HG03060 (cell line): ENCODE measurements at regions not wholly inside any gene's neighbourhood (a gene's known extent, or its start where the extent isn't known, plus 50 kb on each side); places are given as distances from the start of the nearest gene placed in this dataset.

Source experiments
- ATAC-seq: cut with Tn5 transposase; IDR thresholded peaks from one replicate; pipeline ENCODE4 v1.9.1; 2021; ENCODE audit warnings: low read depth, moderate number of reproducible peaks; ENCODE audit not compliant: unreplicated experiment

DNA sequence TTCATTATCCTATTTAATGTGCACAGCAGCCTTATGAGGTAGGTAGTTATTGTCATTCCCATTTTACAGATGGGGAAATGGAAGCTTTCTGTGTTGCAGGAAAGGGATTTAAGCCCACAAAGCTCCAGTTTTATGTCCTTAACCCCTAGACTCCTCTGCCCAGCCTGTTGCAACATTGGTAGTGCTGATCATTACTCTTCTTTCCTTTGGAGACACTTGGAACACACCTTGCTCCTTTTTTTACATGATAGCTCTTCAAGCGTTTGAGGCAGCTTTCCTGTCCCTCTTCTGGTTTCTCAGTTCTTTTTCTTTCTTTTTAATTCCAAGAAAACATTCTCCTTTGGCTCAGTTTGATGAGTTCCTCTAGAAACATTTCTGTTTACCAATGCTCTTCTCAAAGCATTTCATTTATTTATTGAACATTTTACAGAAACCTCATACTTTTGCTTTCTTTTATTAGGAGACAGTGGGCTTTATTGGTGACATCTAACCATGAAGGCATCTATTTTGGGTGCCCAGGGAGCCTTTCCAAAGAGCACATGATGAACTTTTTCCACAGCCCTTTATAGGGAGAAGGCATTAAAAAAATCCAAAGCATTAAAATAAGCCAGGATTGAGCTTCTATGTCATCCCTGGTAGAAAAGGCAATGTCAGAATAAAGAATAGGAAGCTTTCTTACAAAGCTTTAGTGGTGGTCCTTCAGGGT is 218.0 kb downstream of the TMEM38B start:
- ATAC-seq = no peak

GRCh38 chr9:105912863-105913516 is 218.6 kb downstream of the TMEM38B start:
- ATAC-seq = no peak

- ATAC-seq = no peak
Measured at GRCh38 chr9:105921057-105921726, 226.9 kb downstream of the TMEM38B start.

- no peak for ATAC-seq
Measured at GRCh38 chr9:105928416-105928815, 234.1 kb downstream of the TMEM38B start.

- ATAC-seq = no peak
Measured at GRCh38 chr9:105930011-105930627, 235.8 kb downstream of the TMEM38B start.

DNA sequence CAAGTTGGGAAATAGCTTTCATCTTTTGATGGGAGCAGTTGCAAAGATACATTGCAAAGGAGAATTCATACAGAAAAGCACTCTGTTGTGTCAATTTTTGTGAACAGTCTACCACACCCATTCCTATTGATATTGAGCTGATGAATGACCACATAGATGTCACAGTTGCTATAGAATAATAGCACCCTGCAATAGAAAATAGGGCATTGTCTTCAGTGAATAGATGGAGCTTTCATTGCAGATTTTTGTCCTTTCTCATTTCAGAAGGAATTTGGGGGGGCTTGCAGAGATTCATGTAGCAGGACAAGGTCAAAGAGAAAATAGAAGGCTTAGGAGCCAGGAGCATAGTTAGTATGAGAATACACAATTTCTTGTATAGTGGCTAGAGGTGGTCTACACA is 237.9 kb downstream of the TMEM38B start:
- no peak for ATAC-seq

DNA sequence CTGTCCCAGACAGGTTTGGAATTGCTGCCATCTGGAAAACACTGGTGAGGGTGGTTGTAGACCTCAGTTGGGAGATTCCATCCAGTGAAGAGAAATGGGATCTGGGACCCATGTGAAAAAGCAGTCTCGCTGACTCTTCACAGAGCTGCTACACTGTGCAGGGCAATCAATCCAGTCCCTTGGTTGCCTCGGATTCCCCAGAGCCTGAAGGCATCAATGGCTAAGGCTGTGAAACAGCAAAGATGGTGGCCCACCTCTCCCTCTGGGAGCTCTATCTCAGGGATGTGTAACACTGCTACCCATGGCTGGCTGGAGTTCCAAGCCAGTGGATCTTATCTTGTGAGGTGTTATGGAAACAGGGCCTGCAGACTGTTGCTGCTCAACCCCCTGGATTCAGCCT is 256.1 kb downstream of the TMEM38B start:
- ATAC-seq = no peak

DNA sequence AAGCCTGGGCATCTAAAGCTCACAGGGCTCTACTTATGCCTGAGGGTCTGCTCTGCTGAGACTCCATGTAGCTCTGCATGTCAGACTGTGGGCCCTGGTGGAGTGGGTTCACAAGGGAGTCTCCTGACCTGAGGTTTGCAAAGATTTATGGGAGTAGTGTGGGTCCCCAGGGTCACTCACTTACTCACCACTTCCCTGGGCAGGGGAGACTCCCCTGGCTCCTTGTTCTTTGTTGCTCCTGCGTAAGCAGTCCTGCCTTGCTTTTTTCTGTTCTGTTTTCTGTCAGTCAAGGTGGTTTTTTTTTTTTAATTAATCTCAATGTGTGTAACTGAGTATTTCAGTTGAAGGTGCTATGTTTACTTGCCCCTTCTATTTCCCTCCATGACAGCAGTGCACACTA is 256.6 kb downstream of the TMEM38B start:
- ATAC-seq = no peak

GRCh38 chr9:105954517-105954916 is 260.2 kb downstream of the TMEM38B start:
- no peak for ATAC-seq

DNA sequence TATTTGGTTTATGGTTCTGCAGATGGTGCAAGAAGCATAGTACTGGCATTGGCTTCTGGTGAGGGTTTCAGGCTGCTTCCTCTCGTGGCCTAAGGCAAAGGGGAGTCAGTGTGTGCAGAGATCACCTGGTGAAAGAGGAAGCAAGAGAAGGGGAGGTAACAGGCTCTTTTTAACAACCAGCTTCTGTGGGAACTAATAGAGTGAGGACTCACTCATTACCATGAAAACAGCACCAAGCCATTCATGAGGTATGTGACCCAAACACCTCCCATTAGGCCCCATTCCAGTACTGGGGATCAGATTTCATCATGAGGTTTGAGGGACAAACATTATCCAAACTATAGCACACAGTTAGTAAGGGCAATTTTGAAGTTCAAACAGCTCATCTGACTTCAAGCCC is 263.5 kb downstream of the TMEM38B start:
- ATAC-seq = no peak

DNA sequence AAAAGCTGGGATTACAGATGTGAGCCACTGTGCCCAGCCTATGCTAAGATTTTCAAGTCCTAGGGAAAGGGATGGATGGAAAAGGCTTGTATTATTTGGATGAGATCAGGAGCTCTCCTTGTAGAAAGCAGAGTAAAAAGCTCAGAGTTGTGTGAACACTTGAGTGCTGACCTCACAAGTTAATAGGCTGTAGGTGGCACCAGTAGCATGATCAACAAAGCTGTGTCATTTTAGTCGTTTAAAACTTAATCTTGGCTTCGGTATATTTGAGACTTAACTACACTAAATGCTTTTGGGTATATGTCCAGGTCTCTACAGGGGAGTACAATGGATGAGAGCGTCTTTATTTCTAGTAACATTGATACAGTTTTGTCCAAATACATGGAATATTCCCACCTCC is 264.2 kb downstream of the TMEM38B start:
- ATAC-seq = no peak

DNA sequence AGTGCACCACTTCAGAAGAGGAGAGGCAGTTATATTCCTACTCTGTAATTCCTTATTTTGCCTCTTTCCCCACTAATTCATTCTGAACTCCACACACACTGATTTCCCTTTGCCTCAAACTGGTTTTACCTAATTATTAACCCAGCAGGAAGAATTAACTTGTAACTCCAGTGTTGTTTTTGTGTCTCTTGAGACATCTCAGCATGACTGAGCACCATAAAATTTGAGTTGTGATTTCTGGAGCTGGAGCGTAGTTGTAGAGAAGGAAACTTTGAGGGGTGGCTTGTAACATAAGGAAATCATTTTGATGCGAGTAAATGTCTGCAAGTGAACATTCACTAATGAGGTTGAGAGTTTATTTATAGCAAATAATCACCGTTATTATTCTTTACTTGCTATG is 265.2 kb downstream of the TMEM38B start:
- ATAC-seq = no peak

DNA sequence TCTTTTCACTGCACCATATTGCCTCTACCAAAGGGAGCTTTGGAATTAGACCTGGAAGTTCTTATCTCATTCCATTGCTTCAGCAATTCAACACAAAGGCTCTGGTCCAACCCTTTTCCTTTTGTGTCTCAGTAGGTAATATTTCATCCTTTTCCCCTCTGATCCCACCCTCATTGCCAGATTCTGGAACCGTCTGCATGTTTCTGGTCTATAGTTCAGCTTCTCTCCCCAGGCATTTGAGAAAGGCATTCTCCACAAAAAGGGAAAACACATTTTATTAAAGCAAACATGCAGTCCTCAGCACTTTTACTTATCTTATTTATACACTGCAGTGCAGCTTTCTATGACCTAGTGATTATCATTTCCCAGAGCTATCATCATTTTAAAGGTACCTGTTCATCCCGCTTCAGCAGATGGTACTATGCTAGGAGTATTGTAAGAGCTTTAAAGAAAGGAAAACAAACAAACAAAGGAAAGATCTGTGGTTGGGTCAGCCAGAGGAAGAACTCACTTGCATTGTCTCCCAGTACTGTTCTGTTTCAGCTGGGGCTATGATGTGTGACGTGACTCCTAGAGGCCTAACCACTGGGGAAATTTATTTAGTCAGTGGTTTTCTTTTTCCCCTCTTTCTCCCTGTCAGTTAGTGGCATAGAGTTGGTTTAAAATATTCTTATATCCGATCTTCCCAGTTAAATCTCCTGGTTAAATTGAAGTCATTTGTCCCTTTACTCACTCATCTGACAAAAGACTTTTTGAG is 269.2 kb downstream of the TMEM38B start:
- no peak for ATAC-seq

- no peak for ATAC-seq
Measured at GRCh38 chr9:105964156-105964555, 269.8 kb downstream of the TMEM38B start.

DNA sequence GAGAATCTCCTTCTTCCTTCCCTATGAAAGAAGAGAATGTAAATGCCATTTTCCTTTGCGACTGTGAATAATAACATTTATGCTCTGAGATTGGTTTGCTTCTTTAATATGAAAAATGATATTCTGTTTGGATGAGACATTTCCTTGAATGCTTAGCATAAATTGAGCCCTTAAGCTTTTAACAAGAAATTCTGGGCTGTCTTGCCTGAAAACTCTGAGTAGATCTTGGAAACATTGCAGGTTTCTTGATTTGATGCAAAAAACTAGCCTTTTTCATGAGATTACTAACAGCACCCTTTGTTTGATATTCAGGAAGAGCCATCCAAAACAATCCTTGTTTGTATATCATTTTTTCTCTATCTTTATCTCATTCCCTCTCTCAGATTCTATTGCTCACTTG is 272.5 kb downstream of the TMEM38B start:
- no peak for ATAC-seq

- no peak for ATAC-seq
Measured at GRCh38 chr9:105967248-105967647, 272.9 kb downstream of the TMEM38B start.

GRCh38 chr9:105967797-105968196 is 273.5 kb downstream of the TMEM38B start:
- no peak for ATAC-seq

DNA sequence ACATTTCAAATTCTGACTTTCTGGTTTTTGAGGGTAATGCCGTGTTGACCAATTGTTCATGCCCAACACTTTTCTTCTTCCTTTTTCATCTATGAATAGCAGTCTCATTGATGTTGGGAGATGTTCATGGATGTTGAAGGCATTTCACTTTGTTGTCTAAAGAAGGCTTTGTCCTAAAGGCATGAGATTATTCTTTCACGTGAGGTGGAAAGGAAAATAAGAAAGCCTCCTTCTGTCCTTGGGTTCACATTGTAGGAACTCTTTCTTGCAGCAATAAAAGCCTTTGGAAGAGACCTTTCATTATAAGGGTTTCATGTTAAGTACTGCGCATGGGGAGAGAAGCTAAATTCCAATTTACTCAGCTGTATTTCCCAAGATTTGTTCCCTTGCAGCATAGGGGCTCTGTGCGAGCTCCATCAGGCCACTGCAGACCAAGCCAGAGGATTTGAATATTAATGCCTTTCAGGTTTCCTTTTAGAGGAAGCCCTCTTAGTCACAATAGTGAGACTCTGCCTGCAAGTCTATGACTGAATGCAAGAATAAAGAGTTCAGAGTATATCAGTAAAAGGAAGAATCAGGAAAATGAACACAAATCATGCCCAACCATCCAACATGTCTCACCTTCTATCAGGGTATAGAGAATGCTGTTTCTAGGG is 274.6 kb downstream of the TMEM38B start:
- ATAC-seq = no peak

GRCh38 chr9:105969636-105970035 is 275.3 kb downstream of the TMEM38B start:
- ATAC-seq = no peak

DNA sequence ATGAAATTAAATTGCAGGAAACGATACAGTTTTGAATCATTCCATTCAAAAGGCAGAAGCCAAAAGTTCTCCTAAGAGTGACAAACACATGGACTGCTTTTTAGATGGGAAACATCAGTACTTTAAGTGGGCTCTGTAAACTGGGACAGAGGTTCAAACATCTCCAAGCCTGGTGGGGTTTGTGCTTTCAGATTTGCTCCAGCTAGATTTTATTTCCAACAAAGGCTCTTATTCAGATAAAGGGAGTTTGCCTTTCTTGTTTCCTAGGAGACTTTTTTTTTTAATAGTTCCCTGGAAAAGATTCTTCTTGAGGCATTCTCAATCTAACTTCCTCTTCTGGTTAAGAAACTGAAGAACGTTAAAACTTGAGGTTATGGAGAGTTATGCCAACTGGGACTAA is 277.6 kb downstream of the TMEM38B start:
- ATAC-seq = no peak
